Heart left ventricle (tissue), 13 donors: ENCODE measurements at regions not wholly inside any gene's neighbourhood (a gene's known extent, or its start where the extent isn't known, plus 50 kb on each side); places are given as distances from the start of the nearest gene placed in this dataset.

ENCODE experiments used
- POLR2A ChIP-seq, 2 donors: fragments of 450-650 bp; IDR thresholded peaks; one replicate each; pipeline ENCODE4 v1.6.1; 2017; ENCODE audit warnings: antibody characterized with exemption in 2 of 2, mild to moderate bottlenecking in 2 of 2, moderate library complexity in 2 of 2
- TF ChIP-seq, protein P1 (sequence below), 12 donors: fragments of 200-600 bp; sonication (generic) in 4 of 12; IDR thresholded peaks; one replicate each; pipeline versions ENCODE4 v1.5.0 to v1.8.0; 2018 to 2022; ENCODE audit warnings: antibody characterized with exemption in 12 of 12, mild to moderate bottlenecking in 5 of 12
- donor health status: ischemic (EF 13 %, LVEDD 7.1; RV severe dilation, severe dysfunction).
- donor health status: DM: no; HTN: yes; CAD: no.
- donor health status: DM: no; HTN: no; CAD: no.
- donor health status: ischemic (EF 25% LVEDD 6.9; RV normal size, moderate dysfunction).
- donor health status: ischemic (EF 25% LVEDD 5.7; RV mildly dilated, moderate dysfunction).
- donor health status: ischemic (EF 35%, LVEDD 5.7; RV mildly dilated, moderate dysfunction).
- donor health status: nonischemic (EF 11% LVEDD 7.7; RV severe dilation, severe dysfunction).
- donor health status: DM: yes; HTN: yes; CAD: no.
- donor health status: PGD.
- donor health status: ischemic (EF 29% LVEDD 5.4; RV normal size, mild dysfunction).
- donor health status: nonischemic (EF 23%, LVEDD 6.1; RV moderate dilation, normal function).

- no peak for TF ChIP-seq POLR2A (IDR thresholded peaks at IDR 0.05)
- TF ChIP-seq, protein P1, sequence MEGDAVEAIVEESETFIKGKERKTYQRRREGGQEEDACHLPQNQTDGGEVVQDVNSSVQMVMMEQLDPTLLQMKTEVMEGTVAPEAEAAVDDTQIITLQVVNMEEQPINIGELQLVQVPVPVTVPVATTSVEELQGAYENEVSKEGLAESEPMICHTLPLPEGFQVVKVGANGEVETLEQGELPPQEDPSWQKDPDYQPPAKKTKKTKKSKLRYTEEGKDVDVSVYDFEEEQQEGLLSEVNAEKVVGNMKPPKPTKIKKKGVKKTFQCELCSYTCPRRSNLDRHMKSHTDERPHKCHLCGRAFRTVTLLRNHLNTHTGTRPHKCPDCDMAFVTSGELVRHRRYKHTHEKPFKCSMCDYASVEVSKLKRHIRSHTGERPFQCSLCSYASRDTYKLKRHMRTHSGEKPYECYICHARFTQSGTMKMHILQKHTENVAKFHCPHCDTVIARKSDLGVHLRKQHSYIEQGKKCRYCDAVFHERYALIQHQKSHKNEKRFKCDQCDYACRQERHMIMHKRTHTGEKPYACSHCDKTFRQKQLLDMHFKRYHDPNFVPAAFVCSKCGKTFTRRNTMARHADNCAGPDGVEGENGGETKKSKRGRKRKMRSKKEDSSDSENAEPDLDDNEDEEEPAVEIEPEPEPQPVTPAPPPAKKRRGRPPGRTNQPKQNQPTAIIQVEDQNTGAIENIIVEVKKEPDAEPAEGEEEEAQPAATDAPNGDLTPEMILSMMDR (IDR thresholded peaks at IDR 0.05), result no peak
These were observed 652.6 kb upstream of the KLF4 start for GRCh38 chr9:108142142-108142503.
